Naive thymus-derived CD4-positive, alpha-beta T cell (primary cell): ENCODE measurements at regions not wholly inside any gene's neighbourhood (a gene's known extent, or its start where the extent isn't known, plus 50 kb on each side); places are given as distances from the start of the nearest gene placed in this dataset.

ENCODE experiments used
- ATAC-seq: fragments of 150-1000 bp; cut with Tn5 transposase; 2 replicates; pipeline ENCODE4 v1.10.0; 2021; ENCODE audit warnings: mild to moderate bottlenecking, moderate library complexity
- CTCF ChIA-PET: fragments of 350-600 bp; sonication (Branson Sonifier 250); formaldehyde crosslinking; loops from one replicate; lab custom pipeline; 2021; ENCODE audit warnings: antibody characterized with exemption; lab: Charles Lee
- POLR2A ChIA-PET: fragments of 350-600 bp; sonication (Branson Sonifier 250); formaldehyde crosslinking; loops from one replicate; lab custom pipeline; 2021; ENCODE audit warnings: antibody characterized with exemption, inconsistent platforms; lab: Charles Lee
- DNase-seq, 9 donors: peaks; one replicate each; pipeline versions ENCODE4 v3.0.0 to v3.0.0-alpha.2; 2020 to 2022; ENCODE audit warnings: mixed read lengths in 1 of 9
- H3K27ac ChIP-seq: one replicate; pipeline ENCODE4 v1.7.0; 2013; ENCODE audit warnings: mild to moderate bottlenecking, low read depth, low read length, moderate library complexity
- H3K27me3 ChIP-seq, 2 donors: one replicate each; pipeline ENCODE4 v1.7.0; 2013; ENCODE audit warnings: low read length in 2 of 2, mild to moderate bottlenecking in 2 of 2, moderate library complexity in 2 of 2; ENCODE audit not compliant: control insufficient read depth in 2 of 2, insufficient read depth in 2 of 2
- H3K36me3 ChIP-seq, 3 experiments: 1 replicate in 2 of 3; 2 replicates in 1 of 3; pipeline ENCODE4 v1.7.0; 2013; ENCODE audit warnings: low read length in 3 of 3, mild to moderate bottlenecking in 3 of 3, moderate library complexity in 1 of 3; ENCODE audit not compliant: insufficient read depth in 3 of 3, control insufficient read depth in 2 of 3
- H3K4me1 ChIP-seq, 2 donors: one replicate each; pipeline ENCODE4 v1.7.0; 2013; ENCODE audit warnings: low read length in 2 of 2, mild to moderate bottlenecking in 2 of 2, moderate library complexity in 1 of 2; ENCODE audit not compliant: control insufficient read depth in 2 of 2, insufficient read depth in 2 of 2
- H3K4me3 ChIP-seq: 2 replicates; pipeline ENCODE4 v1.7.0; 2013; ENCODE audit warnings: mild to moderate bottlenecking, low read length
- H3K9me3 ChIP-seq, 3 experiments: 1 replicate in 2 of 3; 2 replicates in 1 of 3; pipeline ENCODE4 v1.7.0; 2013; ENCODE audit warnings: low read length in 3 of 3; ENCODE audit not compliant: control insufficient read depth in 2 of 3
- H3K27ac Mint-ChIP-seq, 9 donors: one replicate each; pipeline ENCODE4 v1.8.0; 2020 to 2022; ENCODE audit warnings: mixed read lengths in 9 of 9, mild to moderate bottlenecking in 8 of 9, moderate library complexity in 5 of 9, inconsistent platforms in 2 of 9
- H3K27me3 Mint-ChIP-seq, 5 donors: one replicate each; pipeline ENCODE4 v1.8.0; 2021 to 2022; ENCODE audit warnings: mixed read lengths in 5 of 5, mild to moderate bottlenecking in 1 of 5
- H3K36me3 Mint-ChIP-seq, 5 donors: one replicate each; pipeline ENCODE4 v1.8.0; 2020 to 2022; ENCODE audit warnings: mixed read lengths in 5 of 5, mild to moderate bottlenecking in 3 of 5, inconsistent platforms in 1 of 5
- H3K4me1 Mint-ChIP-seq, 7 donors: one replicate each; pipeline ENCODE4 v1.8.0; 2020 to 2022; ENCODE audit warnings: mixed read lengths in 7 of 7, mild to moderate bottlenecking in 3 of 7, inconsistent platforms in 1 of 7
- H3K4me3 Mint-ChIP-seq, 10 donors: one replicate each; pipeline ENCODE4 v1.8.0; 2020 to 2022; ENCODE audit warnings: mild to moderate bottlenecking in 10 of 10, mixed read lengths in 10 of 10, moderate library complexity in 6 of 10, inconsistent platforms in 2 of 10
- H3K9me3 Mint-ChIP-seq, 11 donors: one replicate each; pipeline ENCODE4 v1.8.0; 2020 to 2022; ENCODE audit warnings: mixed read lengths in 11 of 11, mild to moderate bottlenecking in 4 of 11, inconsistent platforms in 1 of 11, moderate library complexity in 1 of 11
- intact Hi-C, 2 donors: fragments of 100-400 bp; cut with micrococcal nuclease; formaldehyde crosslinking; loops; one replicate each; pipeline ENCODE4 v1.15.1; 2023

- ChIA-PET CTCF (no interaction called here), POLR2A (no interaction called here)
- Histone ChIP-seq H3K36me3 (no peaks in the 10 kb centered on the region), H3K27me3 (no peaks in the 10 kb centered on the region), H3K4me1 (peaks cover 0 to 15% of the 10 kb centered on the region in 2 donors), H3K4me3 (no peak overlapping the region), H3K9me3 (no peaks in the 10 kb centered on the region), H3K27ac (no peak overlapping the region)
- DNase-seq, result no peak
- H3K4me3 Mint-ChIP-seq, result no peak overlapping the region
- no peak overlapping the region for H3K27ac Mint-ChIP-seq
- ATAC-seq, result no peak
- peaks cover 0 to 3% (median 0%) of the 10 kb centered on the region in 11 donors for H3K9me3 Mint-ChIP-seq
- intact Hi-C loops, result no loop called here
- peaks cover 0 to 3% (median 0%) of the 10 kb centered on the region in 7 donors for H3K4me1 Mint-ChIP-seq
- H3K36me3 Mint-ChIP-seq, result no peaks in the 10 kb centered on the region
- H3K27me3 Mint-ChIP-seq, result no peaks in the 10 kb centered on the region
Measured at GRCh38 chr7:115722302-115722977, 308.1 kb downstream of the TFEC start.

- H3K4me1 Mint-ChIP-seq, result peaks cover 0 to 3% (median 0%) of the 10 kb centered on the region in 7 donors
- Histone ChIP-seq H3K36me3 (no peaks in the 10 kb centered on the region), H3K9me3 (no peaks in the 10 kb centered on the region), H3K4me3 (no peak overlapping the region), H3K4me1 (peaks cover 0 to 15% of the 10 kb centered on the region in 2 donors), H3K27me3 (no peaks in the 10 kb centered on the region), H3K27ac (no peak overlapping the region)
- no peaks in the 10 kb centered on the region for H3K27me3 Mint-ChIP-seq
- H3K4me3 Mint-ChIP-seq, result no peak overlapping the region
- H3K9me3 Mint-ChIP-seq, result peaks cover 0 to 3% (median 0%) of the 10 kb centered on the region in 11 donors
- no peaks in the 10 kb centered on the region for H3K36me3 Mint-ChIP-seq
- ChIA-PET POLR2A (no interaction called here), CTCF (no interaction called here)
- DNase-seq, result no peak
- no peak for ATAC-seq
- intact Hi-C loops, result no loop called here
- H3K27ac Mint-ChIP-seq, result no peak overlapping the region
Measured at GRCh38 chr7:115721293-115722217, 309.0 kb downstream of the TFEC start.

GRCh38 chr7:115719963-115720362 is 310.6 kb downstream of the TFEC start:
- Histone ChIP-seq H3K4me3 (no peak overlapping the region), H3K4me1 (peaks cover 0 to 15% of the 10 kb centered on the region in 2 donors), H3K9me3 (no peaks in the 10 kb centered on the region), H3K36me3 (no peaks in the 10 kb centered on the region), H3K27ac (no peak overlapping the region), H3K27me3 (no peaks in the 10 kb centered on the region)
- Mint-ChIP-seq H3K36me3 (no peaks in the 10 kb centered on the region), H3K9me3 (peaks cover 0 to 3% (median 0%) of the 10 kb centered on the region in 11 donors), H3K27me3 (no peaks in the 10 kb centered on the region), H3K4me1 (peaks cover 0 to 3% (median 0%) of the 10 kb centered on the region in 7 donors), H3K4me3 (no peak overlapping the region), H3K27ac (no peak overlapping the region)
- CTCF ChIA-PET, result no interaction called here
- DNase-seq (no peak), ATAC-seq (no peak)
- intact Hi-C loops, result no loop called here
- POLR2A ChIA-PET, result no interaction called here

- CTCF ChIA-PET, result no interaction called here
- H3K9me3 ChIP-seq, result no peaks in the 10 kb centered on the region
- Mint-ChIP-seq H3K4me3 (no peak overlapping the region), H3K4me1 (no peaks in the 10 kb centered on the region), H3K27ac (no peak overlapping the region), H3K27me3 (no peaks in the 10 kb centered on the region), H3K36me3 (no peaks in the 10 kb centered on the region), H3K9me3 (no peaks in the 10 kb centered on the region)
- no peaks in the 10 kb centered on the region for H3K4me1 ChIP-seq
- POLR2A ChIA-PET, result no interaction called here
- intact Hi-C loops, result no loop called here
- no peak overlapping the region for H3K4me3 ChIP-seq
- no peak for DNase-seq
- no peaks in the 10 kb centered on the region for H3K36me3 ChIP-seq
- no peak for ATAC-seq
- no peak overlapping the region for H3K27ac ChIP-seq
- H3K27me3 ChIP-seq, result no peaks in the 10 kb centered on the region
Measured at GRCh38 chr7:115709664-115710063, 320.9 kb downstream of the TFEC start.

- intact Hi-C loops, result no loop called here
- no peak for DNase-seq
- no peaks in the 10 kb centered on the region for H3K27me3 ChIP-seq
- no peak overlapping the region for H3K4me3 ChIP-seq
- H3K36me3 ChIP-seq, result no peaks in the 10 kb centered on the region
- Mint-ChIP-seq H3K9me3 (peaks cover 0 to 2% (median 0%) of the 10 kb centered on the region in 11 donors), H3K4me3 (no peak overlapping the region), H3K4me1 (no peaks in the 10 kb centered on the region), H3K27ac (no peak overlapping the region), H3K36me3 (no peaks in the 10 kb centered on the region), H3K27me3 (no peaks in the 10 kb centered on the region)
- H3K4me1 ChIP-seq, result no peaks in the 10 kb centered on the region
- CTCF ChIA-PET, result no interaction called here
- POLR2A ChIA-PET, result no interaction called here
- no peak overlapping the region for H3K27ac ChIP-seq
- ATAC-seq, result no peak
- H3K9me3 ChIP-seq, result no peaks in the 10 kb centered on the region
Measured at GRCh38 chr7:115708013-115708341, 322.6 kb downstream of the TFEC start.

GRCh38 chr7:115707258-115708012 is 323.1 kb downstream of the TFEC start:
- Histone ChIP-seq H3K4me1 (no peaks in the 10 kb centered on the region), H3K9me3 (no peaks in the 10 kb centered on the region), H3K36me3 (no peaks in the 10 kb centered on the region), H3K4me3 (no peak overlapping the region), H3K27me3 (no peaks in the 10 kb centered on the region), H3K27ac (no peak overlapping the region)
- DNase-seq (no peak), ATAC-seq (no peak)
- POLR2A ChIA-PET, result no interaction called here
- Mint-ChIP-seq H3K9me3 (peaks cover 0 to 2% (median 0%) of the 10 kb centered on the region in 11 donors), H3K27ac (no peak overlapping the region), H3K36me3 (no peaks in the 10 kb centered on the region), H3K4me1 (no peaks in the 10 kb centered on the region), H3K4me3 (no peak overlapping the region), H3K27me3 (no peaks in the 10 kb centered on the region)
- intact Hi-C loops, result loop anchor here in 1 of 2 donors (2.0 kb wide), 1 partner anchor 843 kb away; no protein-coding TSS in a partner anchor
- CTCF ChIA-PET, result no interaction called here
